ENCODE measurements at regions not wholly inside any gene's neighbourhood (a gene's known extent, or its start where the extent isn't known, plus 50 kb on each side); places are given as distances from the start of the nearest gene placed in this dataset.
"Not testable (repeated sequence)": the region's sequence is repeated elsewhere in the genome, so short reads cannot be mapped to it uniquely, and the experiment has no call there.

GRCh38 chr7:65519751-65520150, 146.1 kb downstream of the ZNF92 start:
- not testable (repeated sequence) for TF ChIP-seq CTCF (conservative IDR thresholded peaks at IDR 0.05; ENCODE audit: low read depth, low read length); EZH2 (IDR thresholded peaks at IDR 0.05; ENCODE audit: low read length, unreplicated experiment); EZH2phosphoT487 (IDR thresholded peaks at IDR 0.05; ENCODE audit: borderline replicate concordance, low read length)
